K562 (cell line): ENCODE measurements at regions not wholly inside any gene's neighbourhood (a gene's known extent, or its start where the extent isn't known, plus 50 kb on each side); places are given as distances from the start of the nearest gene placed in this dataset.

Source experiments
- EGR1 ChIP-seq: fragments of 450-650 bp; conservative IDR thresholded peaks from 2 replicates; pipeline ENCODE4 v1.6.1; 2017; ENCODE audit warnings: mild to moderate bottlenecking
- NFYB ChIP-seq: IDR thresholded peaks from 2 replicates; pipeline ENCODE4 v1.6.1; 2011; ENCODE audit warnings: mild to moderate bottlenecking, moderate library complexity; ENCODE audit not compliant: insufficient read length; ENCODE audit errors: extremely low read depth
- SIN3A ChIP-seq, 2 experiments: fragments of 150-350 bp in 1 of 2; IDR thresholded peaks; 2 replicates each; pipeline ENCODE4 v1.6.1; 2011 to 2016; ENCODE audit warnings: borderline replicate concordance in 2 of 2, low read depth in 2 of 2, low read length in 2 of 2, mild to moderate bottlenecking in 2 of 2, moderate library complexity in 2 of 2; ENCODE audit not compliant: control insufficient read depth in 1 of 2
- SMC3 ChIP-seq: conservative IDR thresholded peaks from 2 replicates; pipeline ENCODE4 v1.6.1; 2011; ENCODE audit warnings: low read depth, low read length, improper control_type of control experiment; ENCODE audit not compliant: insufficient read depth
- ZNF274 ChIP-seq: IDR thresholded peaks from 2 replicates; pipeline ENCODE4 v1.6.1; 2011; ENCODE audit warnings: low read depth, mild to moderate bottlenecking, low read length, moderate library complexity, borderline replicate concordance
- TF ChIP-seq, protein P1 (sequence below): sonication (generic); formaldehyde crosslinking; IDR thresholded peaks from 2 replicates; pipeline ENCODE4 v1.8.1; 2023; ENCODE audit warnings: mild to moderate bottlenecking, missing genetic modification reagents
- TF ChIP-seq, protein P2 (sequence below), 2 experiments: fragments of 450-650 bp in 1 of 2; sonication (generic) in 1 of 2; formaldehyde crosslinking in 1 of 2; IDR thresholded peaks; 2 replicates each; pipeline versions ENCODE4 v1.7.1 to v1.9.0; 2016 to 2022; ENCODE audit warnings: inconsistent platforms in 1 of 2, mild to moderate bottlenecking in 1 of 2, missing genetic modification reagents in 1 of 2
- TF ChIP-seq, protein P3 (sequence below): fragments of 250-450 bp; sonication (Bioruptor Pico); IDR thresholded peaks from 2 replicates; pipeline ENCODE4 v1.5.0; 2021

DNA sequence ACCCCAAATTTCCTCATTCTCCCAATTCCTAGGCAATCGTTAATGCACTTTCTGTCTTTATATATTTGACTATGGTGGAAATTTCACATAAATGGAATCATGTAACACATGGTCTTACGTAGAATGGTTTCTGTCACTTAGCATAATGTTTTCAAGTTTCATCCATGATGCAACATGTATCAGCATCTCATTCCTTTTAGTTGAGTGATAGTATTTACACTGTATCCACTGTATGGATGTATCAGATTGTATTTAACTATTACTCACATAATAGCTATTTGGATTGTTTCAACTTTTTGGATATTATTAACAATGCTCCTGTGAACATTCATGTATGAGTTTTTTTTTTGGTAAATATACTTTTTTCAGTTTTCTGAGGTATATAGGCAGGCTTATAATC lies 982.3 kb upstream of the DDX18 start:
- TF ChIP-seq SIN3A (IDR thresholded peaks at IDR 0.05; ENCODE audit: borderline replicate concordance in 2 of 2, control insufficient read depth in 1 of 2, low read depth in 2 of 2, low read length in 2 of 2), result no peak
- TF ChIP-seq, protein P1, sequence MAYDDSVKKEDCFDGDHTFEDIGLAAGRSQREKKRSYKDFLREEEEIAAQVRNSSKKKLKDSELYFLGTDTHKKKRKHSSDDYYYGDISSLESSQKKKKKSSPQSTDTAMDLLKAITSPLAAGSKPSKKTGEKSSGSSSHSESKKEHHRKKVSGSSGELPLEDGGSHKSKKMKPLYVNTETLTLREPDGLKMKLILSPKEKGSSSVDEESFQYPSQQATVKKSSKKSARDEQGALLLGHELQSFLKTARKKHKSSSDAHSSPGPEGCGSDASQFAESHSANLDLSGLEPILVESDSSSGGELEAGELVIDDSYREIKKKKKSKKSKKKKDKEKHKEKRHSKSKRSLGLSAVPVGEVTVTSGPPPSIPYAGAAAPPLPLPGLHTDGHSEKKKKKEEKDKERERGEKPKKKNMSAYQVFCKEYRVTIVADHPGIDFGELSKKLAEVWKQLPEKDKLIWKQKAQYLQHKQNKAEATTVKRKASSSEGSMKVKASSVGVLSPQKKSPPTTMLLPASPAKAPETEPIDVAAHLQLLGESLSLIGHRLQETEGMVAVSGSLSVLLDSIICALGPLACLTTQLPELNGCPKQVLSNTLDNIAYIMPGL (CRISPR knock-in tag), result no peak
- TF ChIP-seq, protein P2, sequence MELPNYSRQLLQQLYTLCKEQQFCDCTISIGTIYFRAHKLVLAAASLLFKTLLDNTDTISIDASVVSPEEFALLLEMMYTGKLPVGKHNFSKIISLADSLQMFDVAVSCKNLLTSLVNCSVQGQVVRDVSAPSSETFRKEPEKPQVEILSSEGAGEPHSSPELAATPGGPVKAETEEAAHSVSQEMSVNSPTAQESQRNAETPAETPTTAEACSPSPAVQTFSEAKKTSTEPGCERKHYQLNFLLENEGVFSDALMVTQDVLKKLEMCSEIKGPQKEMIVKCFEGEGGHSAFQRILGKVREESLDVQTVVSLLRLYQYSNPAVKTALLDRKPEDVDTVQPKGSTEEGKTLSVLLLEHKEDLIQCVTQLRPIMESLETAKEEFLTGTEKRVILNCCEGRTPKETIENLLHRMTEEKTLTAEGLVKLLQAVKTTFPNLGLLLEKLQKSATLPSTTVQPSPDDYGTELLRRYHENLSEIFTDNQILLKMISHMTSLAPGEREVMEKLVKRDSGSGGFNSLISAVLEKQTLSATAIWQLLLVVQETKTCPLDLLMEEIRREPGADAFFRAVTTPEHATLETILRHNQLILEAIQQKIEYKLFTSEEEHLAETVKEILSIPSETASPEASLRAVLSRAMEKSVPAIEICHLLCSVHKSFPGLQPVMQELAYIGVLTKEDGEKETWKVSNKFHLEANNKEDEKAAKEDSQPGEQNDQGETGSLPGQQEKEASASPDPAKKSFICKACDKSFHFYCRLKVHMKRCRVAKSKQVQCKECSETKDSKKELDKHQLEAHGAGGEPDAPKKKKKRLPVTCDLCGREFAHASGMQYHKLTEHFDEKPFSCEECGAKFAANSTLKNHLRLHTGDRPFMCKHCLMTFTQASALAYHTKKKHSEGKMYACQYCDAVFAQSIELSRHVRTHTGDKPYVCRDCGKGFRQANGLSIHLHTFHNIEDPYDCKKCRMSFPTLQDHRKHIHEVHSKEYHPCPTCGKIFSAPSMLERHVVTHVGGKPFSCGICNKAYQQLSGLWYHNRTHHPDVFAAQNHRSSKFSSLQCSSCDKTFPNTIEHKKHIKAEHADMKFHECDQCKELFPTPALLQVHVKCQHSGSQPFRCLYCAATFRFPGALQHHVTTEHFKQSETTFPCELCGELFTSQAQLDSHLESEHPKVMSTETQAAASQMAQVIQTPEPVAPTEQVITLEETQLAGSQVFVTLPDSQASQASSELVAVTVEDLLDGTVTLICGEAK (IDR thresholded peaks at IDR 0.05), result no peak
- TF ChIP-seq, protein P2 (CRISPR knock-in tag; IDR thresholded peaks at IDR 0.05), result no peak
- TF ChIP-seq, protein P3, sequence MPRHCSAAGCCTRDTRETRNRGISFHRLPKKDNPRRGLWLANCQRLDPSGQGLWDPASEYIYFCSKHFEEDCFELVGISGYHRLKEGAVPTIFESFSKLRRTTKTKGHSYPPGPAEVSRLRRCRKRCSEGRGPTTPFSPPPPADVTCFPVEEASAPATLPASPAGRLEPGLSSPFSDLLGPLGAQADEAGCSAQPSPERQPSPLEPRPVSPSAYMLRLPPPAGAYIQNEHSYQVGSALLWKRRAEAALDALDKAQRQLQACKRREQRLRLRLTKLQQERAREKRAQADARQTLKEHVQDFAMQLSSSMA (CRISPR knock-in tag), result no peak
- TF ChIP-seq SMC3, result no peak
- no peak for TF ChIP-seq ZNF274
- TF ChIP-seq NFYB, result no peak
- no peak for TF ChIP-seq EGR1
